A673 (cell line): ENCODE measurements at regions not wholly inside any gene's neighbourhood (a gene's known extent, or its start where the extent isn't known, plus 50 kb on each side); places are given as distances from the start of the nearest gene placed in this dataset.

Experiments
- BruUV-seq: library from RNA; stranded (reverse); fragments of 400-500 nt; replicated peaks from 2 replicates; lab custom pipeline; 2021; lab: Mats Ljungman, UMichigan
- CTCF ChIA-PET: fragments of 300-600 bp; sonication (Branson Sonifier 250); formaldehyde crosslinking; loops from one replicate; lab custom pipeline; 2022; ENCODE audit warnings: antibody characterized with exemption; lab: Charles Lee
- POLR2A ChIA-PET: fragments of 300-600 bp; sonication (Branson Sonifier 250); formaldehyde crosslinking; loops from one replicate; lab custom pipeline; 2022; ENCODE audit warnings: antibody characterized with exemption; ENCODE audit not compliant: low non-redundant PET; lab: Charles Lee
- DNase-seq: peaks from one replicate; pipeline ENCODE4 v3.0.0-alpha.2; 2015; ENCODE audit warnings: low spot score
- H3K27ac ChIP-seq: fragments of 200-600 bp; sonication (generic); 2 replicates; pipeline ENCODE4 v1.5.1; 2016; ENCODE audit warnings: mixed run types, low read depth, mild to moderate bottlenecking, mixed read lengths, antibody characterized with exemption, low read length; ENCODE audit not compliant: poor library complexity, severe bottlenecking
- H3K27me3 ChIP-seq: fragments of 200-600 bp; sonication (generic); replicated peaks from 2 replicates; pipeline ENCODE4 v1.6.1; 2017; ENCODE audit warnings: mixed run types, low read depth, mild to moderate bottlenecking, mixed read lengths, antibody characterized with exemption, low read length; ENCODE audit not compliant: insufficient read depth, poor library complexity
- H3K36me3 ChIP-seq: fragments of 200-600 bp; sonication (generic); 2 replicates; pipeline ENCODE4 v1.6.1; 2016; ENCODE audit warnings: mixed run types, mild to moderate bottlenecking, mixed read lengths, antibody characterized with exemption, low read length; ENCODE audit not compliant: insufficient read depth, poor library complexity, severe bottlenecking
- H3K4me1 ChIP-seq: fragments of 200-600 bp; sonication (generic); 2 replicates; pipeline ENCODE4 v1.6.1; 2017; ENCODE audit warnings: mixed run types, mild to moderate bottlenecking, mixed read lengths, antibody characterized with exemption, low read length; ENCODE audit not compliant: insufficient read depth, poor library complexity, severe bottlenecking
- H3K4me3 ChIP-seq: fragments of 200-600 bp; sonication (generic); 2 replicates; pipeline ENCODE4 v1.5.1; 2016; ENCODE audit warnings: low read depth, mixed run types, mild to moderate bottlenecking, mixed read lengths, low read length; ENCODE audit not compliant: poor library complexity, severe bottlenecking
- H3K9me3 ChIP-seq: fragments of 200-600 bp; sonication (generic); 2 replicates; pipeline ENCODE4 v1.6.1; 2016; ENCODE audit warnings: mixed run types, low read depth, mild to moderate bottlenecking, mixed read lengths, antibody characterized with exemption, low read length; ENCODE audit not compliant: poor library complexity, severe bottlenecking
- CTCF ChIP-seq: fragments of 300-800, 200-600 bp; sonication (generic); conservative IDR thresholded peaks from 2 replicates; pipeline ENCODE4 v1.5.1; 2017; ENCODE audit warnings: low read depth, mild to moderate bottlenecking, antibody characterized with exemption, low read length, moderate library complexity, mixed read lengths
- EZH2 ChIP-seq: fragments of 200-600 bp; sonication (generic); IDR thresholded peaks from 2 replicates; pipeline ENCODE4 v1.6.1; 2017; ENCODE audit warnings: borderline replicate concordance, low read depth, mild to moderate bottlenecking, mixed read lengths, antibody characterized with exemption, low read length; ENCODE audit not compliant: poor library complexity, severe bottlenecking
- intact Hi-C: fragments of 100-400 bp; cut with micrococcal nuclease; formaldehyde crosslinking; loops from one replicate; pipeline ENCODE4 v1.10.0; 2022; ENCODE audit not compliant: unreplicated experiment

DNA sequence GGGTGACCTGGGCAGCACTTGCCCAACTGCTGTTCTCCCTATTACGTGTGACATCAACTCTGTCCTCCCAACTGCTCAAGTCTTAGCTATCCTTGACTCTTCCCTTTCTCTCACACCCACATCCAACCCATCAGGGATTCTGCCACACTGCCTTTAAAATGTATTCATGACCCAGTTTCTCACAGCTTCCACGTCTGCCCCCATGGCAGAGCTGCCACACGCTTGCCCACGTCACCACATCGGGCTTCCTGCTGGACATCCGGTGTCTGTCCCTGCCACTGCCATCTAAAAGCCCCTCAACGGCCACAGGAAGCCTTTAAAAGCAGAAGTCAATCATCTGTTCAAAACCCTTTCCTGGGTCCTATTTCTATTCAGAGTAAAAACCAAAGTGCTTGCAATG lies 233.1 kb upstream of the POU3F3 start:
- BruUV-seq = no TSS peak
- ChIA-PET CTCF (no interaction called here), POLR2A (no interaction called here)
- no peak for DNase-seq
- H3K4me1 ChIP-seq = no peaks in the 10 kb centered on the region
- no peak overlapping the region for H3K27ac ChIP-seq
- TF ChIP-seq EZH2 = no peak
- no peak for TF ChIP-seq CTCF
- intact Hi-C loops = no loop called here
- H3K36me3 ChIP-seq = no peaks in the 10 kb centered on the region
- H3K9me3 ChIP-seq = no peaks in the 10 kb centered on the region
- no peak overlapping the region for H3K4me3 ChIP-seq
- no peaks in the 10 kb centered on the region for H3K27me3 ChIP-seq

DNA sequence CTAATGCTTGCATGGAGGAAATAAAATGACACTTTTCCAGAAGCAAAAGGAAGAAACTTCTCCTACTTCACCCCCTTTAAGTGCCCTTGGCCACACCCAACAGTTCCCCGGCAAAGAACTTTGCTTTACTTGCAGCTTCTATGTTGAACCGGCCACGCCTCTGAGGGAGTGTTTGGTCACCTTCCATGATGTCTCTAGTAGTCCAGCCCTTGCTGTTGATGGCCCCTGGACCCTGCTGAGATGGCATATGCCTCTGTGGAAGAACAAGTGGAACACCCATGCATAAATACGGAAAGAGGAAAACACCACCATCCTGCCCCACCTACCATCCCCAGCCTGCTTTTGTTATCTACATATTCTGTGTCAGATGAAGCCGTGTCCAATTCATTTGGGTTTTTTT lies 218.3 kb upstream of the POU3F3 start:
- no peak overlapping the region for H3K27ac ChIP-seq
- intact Hi-C loops = no loop called here
- POLR2A ChIA-PET = no interaction called here
- no peaks in the 10 kb centered on the region for H3K4me1 ChIP-seq
- CTCF ChIA-PET = no interaction called here
- no peak for TF ChIP-seq CTCF
- TF ChIP-seq EZH2 = no peak
- no peak for DNase-seq
- peaks cover under 1% of the 10 kb centered on the region for H3K9me3 ChIP-seq
- H3K4me3 ChIP-seq = no peak overlapping the region
- no peaks in the 10 kb centered on the region for H3K27me3 ChIP-seq
- no peaks in the 10 kb centered on the region for H3K36me3 ChIP-seq
- BruUV-seq = no TSS peak

DNA sequence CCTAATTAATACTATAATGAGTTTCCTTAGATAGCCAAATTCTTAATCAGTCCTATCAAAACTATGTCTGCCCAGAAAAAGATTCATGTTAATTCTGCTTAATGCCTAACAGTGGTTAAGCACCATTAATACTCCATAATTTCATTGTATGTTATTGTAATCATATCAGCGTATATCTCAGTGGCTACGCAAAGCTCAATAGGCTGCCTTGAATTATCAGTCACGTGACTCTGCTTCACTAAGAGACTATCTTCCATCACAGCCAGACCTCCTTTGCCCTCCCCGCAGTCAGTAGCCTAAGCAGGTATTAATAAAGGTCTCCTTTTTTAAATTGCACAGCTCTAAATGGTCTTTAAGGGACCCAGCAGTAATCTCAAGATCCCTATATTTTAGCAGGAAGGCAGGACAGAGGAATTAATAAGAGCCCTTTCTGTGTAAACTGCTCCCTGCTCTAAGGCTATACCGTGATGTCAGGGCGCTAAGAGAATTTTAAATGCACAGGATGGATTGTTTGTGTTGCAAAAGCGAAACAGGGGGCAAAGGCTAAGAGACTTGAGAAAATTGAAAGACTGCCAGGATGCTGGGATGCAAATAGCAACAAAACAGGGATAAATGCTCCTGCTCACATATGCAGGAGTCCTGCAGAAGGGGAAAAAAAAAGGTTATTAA lies 215.6 kb upstream of the POU3F3 start:
- no TSS peak for BruUV-seq
- TF ChIP-seq EZH2 (no peak), CTCF (no peak)
- Histone ChIP-seq H3K4me3 (no peak overlapping the region), H3K36me3 (no peaks in the 10 kb centered on the region), H3K27ac (no peak overlapping the region), H3K4me1 (no peaks in the 10 kb centered on the region), H3K9me3 (no peaks in the 10 kb centered on the region), H3K27me3 (no peaks in the 10 kb centered on the region)
- POLR2A ChIA-PET = no interaction called here
- CTCF ChIA-PET = no interaction called here
- intact Hi-C loops = no loop called here
- no peak for DNase-seq
